SHP77 treated with DMSO at 0.1 percent for 48 hours (cell line): ENCODE measurements at regions not wholly inside any gene's neighbourhood (a gene's known extent, or its start where the extent isn't known, plus 50 kb on each side); places are given as distances from the start of the nearest gene placed in this dataset.

ENCODE experiments used
- DNase-seq: peaks from one replicate; lab custom pipeline; 2025; lab: John Stamatoyannopoulos, UW

DNA sequence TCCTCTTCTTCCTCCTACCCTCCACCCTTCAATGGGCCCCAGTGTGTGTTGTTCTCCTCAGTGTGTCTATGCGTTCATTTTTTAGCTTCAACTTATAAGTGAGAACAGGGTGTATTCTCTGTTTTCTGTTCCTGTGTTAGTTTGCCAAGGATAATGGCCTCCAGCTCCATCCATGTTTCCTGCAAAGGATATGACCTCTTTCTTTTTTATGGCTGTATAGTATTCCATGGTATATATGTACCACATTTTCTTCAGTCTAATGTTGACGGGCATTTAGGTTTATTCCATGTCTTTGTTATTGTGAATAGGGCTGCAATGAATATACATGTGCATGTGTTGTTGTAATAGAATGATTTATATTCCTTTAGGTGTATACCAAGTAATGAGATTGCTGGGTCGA lies 634.9 kb upstream of the SEMA6A start:
- DNase-seq = no peak

- no peak for DNase-seq
Observed at GRCh38 chr5:117207088-117207668, 632.6 kb upstream of the SEMA6A start.

DNA sequence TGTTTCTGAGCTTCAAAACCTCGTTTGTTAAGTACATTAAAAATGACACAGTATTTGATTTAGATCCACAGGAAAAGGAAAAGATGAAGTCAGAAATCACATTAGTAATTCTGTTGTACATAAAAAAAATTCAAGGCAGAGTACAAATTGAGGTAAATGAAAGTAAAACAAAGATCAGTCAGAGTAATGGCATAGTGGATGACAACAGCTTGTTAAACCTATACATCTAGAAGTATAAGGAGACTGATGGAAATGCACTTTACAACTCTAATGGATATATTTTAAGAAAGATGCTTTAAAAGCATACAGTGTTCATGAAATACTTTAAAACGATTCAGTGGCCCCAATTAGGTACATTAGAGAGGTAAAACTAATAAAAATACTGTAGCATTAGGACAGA lies 631.3 kb upstream of the SEMA6A start:
- no peak for DNase-seq

DNA sequence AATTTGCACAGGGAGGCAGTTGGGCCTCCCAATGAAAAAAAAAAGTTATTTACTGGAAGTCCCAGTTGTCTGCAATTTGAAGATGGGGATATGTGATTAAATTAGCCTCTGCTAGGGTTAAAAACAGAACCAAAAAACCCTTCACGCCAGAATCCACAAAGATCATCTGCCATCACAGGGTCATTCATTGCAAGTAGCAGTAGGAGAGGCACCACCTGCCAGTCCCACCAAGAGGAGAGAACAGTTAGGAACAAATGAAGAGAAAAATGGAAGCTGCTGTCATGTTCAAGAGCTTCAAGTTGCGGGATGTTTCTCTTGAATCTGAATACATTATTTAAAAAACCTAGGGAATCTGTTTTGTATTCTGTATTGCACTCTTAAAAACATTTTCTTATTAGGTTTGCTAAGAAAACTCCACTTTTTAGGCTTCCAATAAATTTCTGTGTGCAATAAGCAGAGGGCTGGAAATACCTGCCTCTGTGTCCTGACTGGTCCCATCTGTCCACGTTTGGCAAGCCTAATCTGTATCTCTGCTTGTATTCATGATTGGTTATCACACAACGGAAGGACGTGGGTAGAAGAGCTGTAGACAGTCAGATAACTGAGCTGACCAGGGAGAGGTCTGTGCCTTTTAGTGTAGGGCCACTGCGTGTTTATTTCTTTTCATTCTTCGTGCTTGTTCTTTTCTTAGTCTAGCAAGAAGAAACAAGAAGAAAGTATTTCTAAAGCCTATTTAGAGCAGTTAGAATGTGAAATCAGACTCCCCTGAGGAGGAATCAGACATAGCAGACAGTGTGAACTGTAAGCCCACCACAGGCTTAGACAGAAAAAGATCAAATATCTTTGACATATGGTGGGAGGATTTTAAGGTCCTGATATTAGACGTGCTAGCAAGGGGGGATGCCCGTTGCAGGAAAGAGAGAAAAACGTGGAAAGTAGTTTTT lies 630.6 kb upstream of the SEMA6A start:
- DNase-seq = no peak

DNA sequence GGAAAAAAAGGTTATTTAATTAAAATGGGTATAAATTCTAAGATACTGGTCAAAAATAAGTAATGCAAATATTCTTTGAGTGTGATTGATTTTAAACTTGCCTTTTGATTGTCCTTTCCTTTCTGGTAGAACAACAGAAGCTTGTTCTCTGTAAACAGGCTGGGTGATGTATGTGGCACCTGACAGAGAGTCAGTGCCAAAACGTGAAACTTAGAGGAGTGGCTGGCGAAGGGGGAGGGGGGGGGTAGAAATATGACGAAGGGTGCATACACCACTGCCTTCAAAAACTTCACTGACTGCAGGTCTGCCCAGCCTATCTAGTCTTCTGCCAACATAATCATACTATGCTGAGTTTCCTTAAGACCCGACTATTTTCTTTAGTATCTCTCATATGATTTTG lies 629.8 kb upstream of the SEMA6A start:
- no peak for DNase-seq

GRCh38 chr5:117203584-117203983 lies 629.0 kb upstream of the SEMA6A start:
- DNase-seq = no peak

DNA sequence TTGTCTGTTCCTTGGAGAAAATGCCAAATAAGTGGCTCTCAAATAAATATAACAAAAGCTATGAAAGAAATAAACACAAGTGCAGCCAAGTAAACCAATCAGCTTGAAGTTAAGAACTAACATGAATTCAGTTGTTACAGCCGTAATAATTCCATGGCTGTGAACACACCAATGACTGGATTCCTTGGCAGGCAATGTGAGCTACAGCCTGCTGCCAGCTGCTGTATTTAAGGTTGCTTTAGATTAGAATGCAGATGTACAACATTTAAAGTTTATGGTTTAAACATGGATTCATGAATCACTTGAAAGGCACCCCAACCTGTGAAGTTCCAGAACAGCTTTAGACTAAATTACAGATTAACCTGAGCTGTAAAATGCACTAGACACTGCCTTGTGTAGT lies 626.4 kb upstream of the SEMA6A start:
- no peak for DNase-seq

DNA sequence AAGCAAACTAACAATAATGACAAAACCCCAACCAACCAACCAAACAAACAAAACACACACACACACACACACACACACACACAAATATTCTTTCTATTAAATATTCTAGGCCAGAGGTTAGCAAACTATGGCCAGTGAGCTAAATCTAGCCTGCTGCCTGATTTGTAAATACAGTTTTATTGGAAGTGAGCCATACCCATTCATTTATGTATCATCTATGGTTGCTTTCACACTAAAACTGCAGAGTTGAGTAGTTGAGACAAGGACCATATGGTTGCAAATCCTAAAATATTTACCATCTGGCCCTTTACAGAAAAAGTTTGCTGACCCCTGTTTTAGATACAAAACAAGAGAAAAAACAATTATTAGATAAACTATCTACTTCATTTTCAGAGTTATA lies 620.5 kb upstream of the SEMA6A start:
- DNase-seq = no peak

- DNase-seq = no peak
Observed at GRCh38 chr5:117191251-117191650, 616.6 kb upstream of the SEMA6A start.

- DNase-seq = no peak
Observed at GRCh38 chr5:117189784-117190183, 615.2 kb upstream of the SEMA6A start.

- no peak for DNase-seq
Observed at GRCh38 chr5:117188211-117188610, 613.6 kb upstream of the SEMA6A start.

DNA sequence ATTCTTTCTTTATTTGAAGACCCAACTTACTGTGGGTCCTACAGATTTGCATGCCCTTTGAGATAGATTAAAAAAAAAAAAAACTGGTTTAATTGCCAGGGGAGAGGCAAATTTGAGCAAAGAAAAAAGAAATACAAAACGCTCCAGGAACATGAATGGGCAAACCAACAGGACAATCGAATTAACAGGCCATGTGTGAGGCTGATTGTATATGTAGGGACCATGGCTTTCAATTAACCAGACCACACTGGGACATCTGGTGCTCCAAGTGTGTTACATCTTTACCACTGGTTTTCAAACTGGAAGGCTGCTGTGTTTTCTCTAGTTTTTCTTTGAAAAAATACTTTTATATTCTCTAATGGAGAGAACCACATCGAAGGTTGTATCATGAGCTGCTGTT lies 612.1 kb upstream of the SEMA6A start:
- DNase-seq = no peak

DNA sequence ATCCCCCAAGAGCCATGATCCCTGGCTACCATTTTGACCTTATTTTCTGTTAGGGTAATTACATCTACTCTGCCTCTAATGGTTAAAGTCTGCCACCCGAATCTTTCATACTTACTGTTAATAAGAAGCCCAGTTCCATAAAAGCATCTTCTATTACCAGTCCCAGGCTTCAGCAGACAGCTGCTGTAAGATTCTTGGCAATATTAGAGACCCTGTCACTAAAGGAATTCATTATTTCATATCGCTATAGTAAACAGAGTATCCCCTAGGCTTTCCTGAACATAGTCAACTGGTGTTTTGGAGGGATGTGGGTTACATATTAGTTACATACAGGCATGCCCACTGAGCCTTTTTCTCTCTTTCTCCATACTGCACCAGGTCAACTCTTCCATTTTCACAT lies 608.7 kb upstream of the SEMA6A start:
- no peak for DNase-seq

DNA sequence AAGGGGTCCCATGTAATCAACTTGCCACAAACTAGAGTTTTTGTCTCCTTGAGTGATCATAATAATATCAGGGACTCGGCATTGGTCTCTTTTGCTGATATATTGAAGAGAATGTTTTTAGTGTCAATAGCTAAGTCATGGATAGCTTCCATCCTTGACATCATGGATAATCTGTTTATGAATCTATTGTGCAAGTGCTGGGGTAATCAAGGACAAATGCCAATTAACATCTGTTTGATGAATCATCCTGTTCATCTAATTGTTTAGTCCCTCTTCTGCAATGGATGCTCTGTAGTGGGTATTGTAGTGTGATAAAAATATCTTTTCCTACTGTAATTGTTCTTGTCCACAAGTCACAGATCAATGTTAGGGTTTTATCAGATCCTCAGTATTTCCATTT lies 607.5 kb upstream of the SEMA6A start:
- no peak for DNase-seq

GRCh38 chr5:117177302-117177701 lies 602.7 kb upstream of the SEMA6A start:
- no peak for DNase-seq

GRCh38 chr5:117165068-117165467 lies 590.4 kb upstream of the SEMA6A start:
- DNase-seq = no peak

DNA sequence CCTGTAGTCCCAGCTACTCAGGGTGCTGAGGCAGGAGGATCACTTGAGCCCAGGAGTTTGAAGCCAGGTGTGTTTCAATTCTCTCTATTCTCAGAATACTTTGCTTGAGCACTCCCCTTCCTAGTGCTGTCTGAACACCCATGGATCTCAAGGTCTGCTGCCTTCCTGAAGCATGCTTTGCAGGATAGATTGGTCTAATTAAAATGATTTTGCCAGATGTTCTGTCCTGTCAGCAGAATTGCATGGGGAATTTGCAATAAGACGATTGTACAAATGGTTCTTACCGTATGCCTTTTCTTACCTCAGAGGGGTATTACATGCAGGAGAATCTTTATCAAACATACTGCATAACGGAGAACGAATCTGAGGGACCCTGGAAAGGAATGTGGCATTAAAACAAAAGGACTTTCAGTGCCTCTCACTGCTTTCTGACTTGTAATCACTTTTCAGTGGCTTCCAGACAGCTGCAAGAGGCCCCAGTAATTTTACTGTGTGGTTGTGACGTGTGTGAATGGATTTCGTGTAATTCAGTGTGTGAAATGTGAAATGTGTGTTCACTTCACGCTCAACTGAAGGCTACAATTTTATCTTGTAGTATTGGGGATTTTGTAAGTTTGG lies 587.2 kb upstream of the SEMA6A start:
- no peak for DNase-seq

- DNase-seq = no peak
Observed at GRCh38 chr5:117160391-117160790, 585.8 kb upstream of the SEMA6A start.

DNA sequence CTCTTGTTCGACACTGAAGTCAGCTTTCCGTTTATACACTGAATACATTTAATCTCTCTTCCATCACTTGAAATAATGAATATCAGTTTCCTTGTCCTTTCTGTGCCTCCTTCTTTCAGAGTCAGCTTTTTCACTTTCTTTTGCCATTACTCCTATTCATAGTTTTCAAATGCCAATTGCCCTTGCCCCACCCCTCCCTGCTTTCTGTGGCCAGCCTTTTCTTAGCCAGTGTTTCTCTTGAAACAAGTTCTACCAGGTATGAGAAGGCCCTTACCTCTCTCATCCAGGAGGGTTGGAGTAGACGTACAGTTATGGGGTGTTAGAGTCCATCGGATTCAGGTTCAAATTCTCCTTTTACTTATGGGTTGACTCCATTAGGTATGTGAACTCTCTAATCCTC lies 574.7 kb upstream of the SEMA6A start:
- DNase-seq = no peak

DNA sequence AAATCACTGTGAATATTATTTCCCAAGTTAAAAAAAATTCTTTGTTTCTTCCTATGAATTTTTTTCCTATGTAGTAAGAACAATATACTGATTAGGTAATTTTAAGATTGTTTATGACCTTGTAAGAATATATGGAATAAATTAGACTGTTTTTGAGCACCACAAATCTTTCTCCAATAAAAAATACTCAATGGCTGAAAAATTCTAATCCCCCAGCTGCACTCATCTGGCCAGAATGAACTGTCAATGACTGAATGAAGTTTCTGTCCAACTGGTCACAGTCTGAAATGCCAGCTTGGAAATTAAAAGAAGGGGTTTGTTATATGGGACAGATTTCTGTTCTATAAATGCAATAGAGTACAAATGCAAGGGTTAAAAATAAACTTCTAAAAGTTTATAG lies 569.5 kb upstream of the SEMA6A start:
- DNase-seq = no peak

- no peak for DNase-seq
Observed at GRCh38 chr5:117143406-117143805, 568.8 kb upstream of the SEMA6A start.

DNA sequence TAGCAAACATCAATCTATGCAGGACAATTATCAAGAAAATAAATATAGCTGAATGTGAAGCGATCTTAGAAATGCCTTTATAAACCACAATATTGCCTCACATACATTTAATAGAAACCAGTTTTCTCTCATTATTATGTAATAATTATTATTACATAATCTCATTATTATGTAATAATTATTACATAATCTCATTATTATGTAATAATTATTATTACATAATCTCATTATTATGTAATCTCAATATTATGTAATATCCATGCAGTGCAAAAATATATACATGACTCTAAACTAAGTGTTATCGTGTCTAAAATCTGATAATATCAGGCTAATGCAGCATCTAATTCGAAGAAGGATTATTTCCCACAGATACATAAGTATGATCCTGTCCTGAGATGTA lies 563.9 kb upstream of the SEMA6A start:
- no peak for DNase-seq

- DNase-seq = no peak
Observed at GRCh38 chr5:117135851-117136250, 561.2 kb upstream of the SEMA6A start.
